ENCODE measurements at regions not wholly inside any gene's neighbourhood (a gene's known extent, or its start where the extent isn't known, plus 50 kb on each side); places are given as distances from the start of the nearest gene placed in this dataset.
"Not testable (repeated sequence)": the region's sequence is repeated elsewhere in the genome, so short reads cannot be mapped to it uniquely, and the experiment has no call there.

DNA sequence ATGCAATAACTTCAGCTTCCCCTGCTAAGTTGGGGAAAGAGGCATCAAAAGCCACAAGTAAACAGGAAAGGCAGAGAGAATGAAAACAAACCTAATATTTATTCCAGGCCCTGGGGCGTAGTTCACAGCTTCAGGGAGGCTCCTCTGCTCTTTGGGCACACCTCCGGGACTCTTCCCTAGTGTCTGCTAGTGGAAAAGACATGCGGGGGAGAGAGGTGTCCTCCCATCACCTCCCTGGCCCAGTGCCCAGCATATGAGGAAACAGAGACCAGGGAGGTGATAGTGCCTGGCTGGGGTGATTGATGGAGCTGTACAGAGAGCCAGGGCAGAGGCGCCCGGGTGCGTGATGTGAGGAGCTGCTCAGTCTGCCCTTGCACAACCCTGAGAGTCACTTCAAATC lies 71.0 kb downstream of the RASL11A start:
- TF ChIP-seq, protein P1, sequence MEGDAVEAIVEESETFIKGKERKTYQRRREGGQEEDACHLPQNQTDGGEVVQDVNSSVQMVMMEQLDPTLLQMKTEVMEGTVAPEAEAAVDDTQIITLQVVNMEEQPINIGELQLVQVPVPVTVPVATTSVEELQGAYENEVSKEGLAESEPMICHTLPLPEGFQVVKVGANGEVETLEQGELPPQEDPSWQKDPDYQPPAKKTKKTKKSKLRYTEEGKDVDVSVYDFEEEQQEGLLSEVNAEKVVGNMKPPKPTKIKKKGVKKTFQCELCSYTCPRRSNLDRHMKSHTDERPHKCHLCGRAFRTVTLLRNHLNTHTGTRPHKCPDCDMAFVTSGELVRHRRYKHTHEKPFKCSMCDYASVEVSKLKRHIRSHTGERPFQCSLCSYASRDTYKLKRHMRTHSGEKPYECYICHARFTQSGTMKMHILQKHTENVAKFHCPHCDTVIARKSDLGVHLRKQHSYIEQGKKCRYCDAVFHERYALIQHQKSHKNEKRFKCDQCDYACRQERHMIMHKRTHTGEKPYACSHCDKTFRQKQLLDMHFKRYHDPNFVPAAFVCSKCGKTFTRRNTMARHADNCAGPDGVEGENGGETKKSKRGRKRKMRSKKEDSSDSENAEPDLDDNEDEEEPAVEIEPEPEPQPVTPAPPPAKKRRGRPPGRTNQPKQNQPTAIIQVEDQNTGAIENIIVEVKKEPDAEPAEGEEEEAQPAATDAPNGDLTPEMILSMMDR (IDR thresholded peaks at IDR 0.05; ENCODE audit: extremely low read depth, missing control alignments) = no peak

DNA sequence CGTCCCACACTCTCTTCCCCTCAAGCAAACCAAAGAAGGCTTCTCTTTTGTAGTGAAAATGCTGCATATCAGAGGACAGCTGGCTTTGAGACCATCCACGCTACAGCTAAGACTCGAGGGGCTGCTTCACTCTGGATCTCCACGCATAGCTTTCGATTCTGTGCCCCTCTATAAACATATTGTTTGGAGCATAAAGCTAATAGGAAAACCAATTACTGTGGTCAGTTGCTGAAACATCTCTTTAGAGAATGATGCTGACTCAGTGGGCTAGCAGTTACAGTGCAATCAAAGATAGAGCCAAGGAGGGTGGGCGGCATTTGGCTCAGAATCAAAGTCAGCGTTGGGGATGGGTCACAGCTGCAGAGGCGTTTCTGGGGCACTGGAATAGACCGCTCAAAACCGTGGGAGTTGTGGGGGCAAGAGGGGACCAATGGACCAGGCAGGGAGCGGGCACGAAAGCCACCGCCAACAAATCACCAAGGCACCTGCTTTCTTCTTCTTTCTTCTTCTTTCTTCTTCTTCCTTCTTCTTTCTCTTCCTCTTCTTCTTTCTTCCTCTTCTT lies 76.7 kb downstream of the RASL11A start:
- TF ChIP-seq, protein P1 (IDR thresholded peaks at IDR 0.05; ENCODE audit: extremely low read depth, missing control alignments) = no peak
- DNase-seq (ENCODE audit: low spot score) = no peak

More for the DNA sequence above, 71.0 kb downstream of the RASL11A start:
- DNase-seq (ENCODE audit: low spot score) = no peak

DNA sequence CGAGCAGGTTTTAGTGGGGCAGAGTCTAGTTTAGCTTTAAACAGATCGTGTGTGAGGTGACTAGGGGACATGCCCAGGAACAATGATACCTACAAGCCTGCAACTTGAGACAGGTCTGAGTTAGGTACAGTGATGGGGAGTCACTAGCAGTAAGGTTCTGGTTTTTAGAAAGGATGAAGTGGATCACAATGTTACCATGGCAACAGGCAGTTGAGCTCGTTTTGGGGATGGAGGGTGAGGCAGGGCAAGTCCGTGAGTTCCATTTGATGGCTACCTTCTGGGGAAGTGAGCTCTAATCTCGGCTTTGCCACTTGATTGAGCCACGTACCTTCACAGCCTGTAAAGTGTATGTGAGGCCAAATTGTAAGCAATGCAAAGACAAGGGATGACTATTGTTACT lies 76.0 kb upstream of the GTF3A start:
- DNase-seq (ENCODE audit: low spot score) = no peak
- TF ChIP-seq, protein P1 (IDR thresholded peaks at IDR 0.05; ENCODE audit: extremely low read depth, missing control alignments) = no peak

DNA sequence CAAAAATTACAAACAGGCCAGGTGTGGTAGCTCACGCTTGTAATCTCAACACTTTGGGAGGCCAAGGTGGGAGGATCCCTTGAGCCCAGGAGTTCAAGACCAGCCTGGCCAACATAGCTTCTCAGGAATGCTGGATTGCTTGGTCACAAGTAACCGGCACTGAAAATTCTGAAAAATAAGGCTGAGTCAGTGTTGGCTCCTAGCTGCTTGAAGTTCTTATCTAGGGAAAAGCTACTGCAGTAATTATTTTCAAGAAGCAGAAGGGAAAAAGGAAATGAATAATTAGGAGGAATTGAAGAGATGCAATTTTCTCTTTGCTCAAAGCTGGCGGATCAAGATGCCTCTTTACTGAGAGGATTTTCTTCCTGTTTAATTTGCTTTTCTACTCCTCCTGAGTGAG lies 75.0 kb upstream of the GTF3A start:
- no peak for DNase-seq (ENCODE audit: low spot score)
- TF ChIP-seq, protein P1 (IDR thresholded peaks at IDR 0.05; ENCODE audit: extremely low read depth, missing control alignments) = no peak

DNA sequence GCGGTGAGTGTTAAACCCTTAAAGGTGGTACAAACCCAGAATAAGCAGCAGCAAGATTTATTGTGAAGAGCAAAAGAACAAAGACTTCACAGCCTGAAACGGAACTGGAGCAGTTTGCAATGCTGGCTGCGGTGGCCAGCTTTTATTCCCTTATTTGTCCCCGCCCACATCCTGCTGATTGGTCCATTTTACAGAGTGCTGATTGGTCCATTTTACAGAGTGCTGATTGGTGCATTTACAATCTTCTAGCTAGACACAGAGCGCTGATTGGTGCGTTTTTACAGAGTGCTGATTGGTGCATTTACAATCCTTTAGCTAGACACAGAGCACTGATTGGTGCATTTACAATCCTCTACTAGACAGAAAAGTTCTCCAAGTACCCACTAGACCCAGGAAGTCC lies 73.6 kb upstream of the GTF3A start:
- DNase-seq (ENCODE audit: low spot score) = not testable (repeated sequence)

DNA sequence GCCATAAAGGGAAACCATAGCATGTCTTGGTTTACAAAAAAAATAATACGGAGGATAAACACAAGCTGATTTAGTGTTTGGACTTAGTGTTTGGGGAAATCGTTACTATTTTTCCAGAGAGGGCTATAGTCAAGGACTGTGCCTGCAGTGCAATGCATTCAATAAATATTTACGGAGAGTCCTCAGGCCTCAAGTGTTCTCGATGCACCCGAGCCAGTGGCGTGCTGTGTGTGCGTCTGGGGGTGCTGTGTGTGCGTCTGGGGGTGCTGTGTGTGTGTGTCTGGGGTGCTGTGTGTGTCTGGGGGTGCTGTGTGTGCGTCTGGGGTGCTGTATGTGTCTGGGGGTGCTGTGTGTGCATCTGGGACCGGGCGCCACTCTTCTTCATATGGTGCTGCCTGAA lies 71.7 kb upstream of the GTF3A start:
- TF ChIP-seq, protein P1 (IDR thresholded peaks at IDR 0.05; ENCODE audit: extremely low read depth, missing control alignments) = no peak
- no peak for DNase-seq (ENCODE audit: low spot score)

DNA sequence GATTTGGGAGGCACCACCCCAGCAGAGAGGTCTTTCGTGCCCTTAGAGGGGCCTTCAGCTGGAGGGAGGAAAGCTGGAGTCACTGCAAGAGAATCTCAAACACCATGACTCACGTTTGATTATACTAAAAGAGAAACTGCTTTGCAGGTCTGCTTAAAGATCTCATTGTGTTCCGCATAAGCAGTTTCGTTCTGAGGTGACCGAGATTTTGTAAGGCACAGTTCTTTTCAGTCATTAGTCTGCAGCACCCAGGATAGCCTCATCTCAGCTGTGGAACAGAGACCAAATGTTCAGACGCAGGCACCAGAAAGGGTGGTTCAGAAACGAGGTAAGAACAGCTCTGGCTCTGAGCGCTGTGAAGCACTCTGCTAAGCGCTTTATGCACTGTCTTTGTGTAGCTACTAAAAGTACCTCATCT lies 71.2 kb upstream of the GTF3A start:
- peak; percentile 87 for DNase-seq (ENCODE audit: low spot score)
- TF ChIP-seq, protein P1 (IDR thresholded peaks at IDR 0.05; ENCODE audit: extremely low read depth, missing control alignments) = no peak

DNA sequence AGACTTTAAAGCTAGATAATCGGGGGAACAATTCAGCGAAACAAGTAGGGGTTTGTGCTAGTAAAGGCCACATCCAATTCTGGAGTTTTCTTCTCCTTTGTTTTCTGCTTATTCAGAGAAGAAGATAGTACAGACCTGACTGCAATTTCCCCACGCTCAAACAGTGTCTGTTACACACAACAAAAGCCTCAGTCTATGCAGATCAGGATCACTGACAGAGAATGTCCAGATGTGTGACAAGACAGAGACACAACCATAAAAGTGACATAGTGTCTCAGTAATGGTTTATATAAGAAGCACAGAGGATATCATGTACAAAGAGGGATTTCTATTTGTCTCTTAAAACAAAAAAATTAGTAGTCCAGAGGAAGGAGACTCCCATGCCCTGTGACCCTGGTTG lies 70.7 kb upstream of the GTF3A start:
- TF ChIP-seq, protein P1 (IDR thresholded peaks at IDR 0.05; ENCODE audit: extremely low read depth, missing control alignments) = no peak

More for the DNA sequence above, 70.7 kb upstream of the GTF3A start:
- no peak for DNase-seq (ENCODE audit: low spot score)
